GM21526 (cell line): ENCODE measurements at regions not wholly inside any gene's neighbourhood (a gene's known extent, or its start where the extent isn't known, plus 50 kb on each side); places are given as distances from the start of the nearest gene placed in this dataset.

ENCODE experiments used
- ATAC-seq: cut with Tn5 transposase; IDR thresholded peaks from one replicate; pipeline ENCODE4 v1.9.1; 2021; ENCODE audit warnings: moderate library complexity; ENCODE audit not compliant: unreplicated experiment, low FRiP score

DNA sequence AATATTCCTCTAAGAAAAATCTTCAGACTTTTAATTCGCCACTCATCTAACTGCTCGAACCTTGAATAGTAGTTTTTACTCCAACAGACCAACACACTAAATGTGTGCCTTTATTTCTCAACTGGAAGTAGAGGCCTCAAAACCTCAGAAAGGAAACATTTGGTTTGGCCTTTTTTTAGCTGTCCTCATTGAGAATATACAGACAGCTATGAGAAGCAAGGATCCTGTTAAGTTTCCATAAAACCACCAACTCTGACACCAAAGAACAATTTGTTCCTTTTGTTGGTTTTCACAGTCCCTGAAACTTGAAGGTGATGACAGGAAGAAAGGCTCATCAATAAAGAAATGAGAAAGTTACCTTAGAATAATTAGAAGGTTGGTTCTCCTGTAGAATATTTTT is 199.2 kb upstream of the MEOX2 start:
- no peak for ATAC-seq

DNA sequence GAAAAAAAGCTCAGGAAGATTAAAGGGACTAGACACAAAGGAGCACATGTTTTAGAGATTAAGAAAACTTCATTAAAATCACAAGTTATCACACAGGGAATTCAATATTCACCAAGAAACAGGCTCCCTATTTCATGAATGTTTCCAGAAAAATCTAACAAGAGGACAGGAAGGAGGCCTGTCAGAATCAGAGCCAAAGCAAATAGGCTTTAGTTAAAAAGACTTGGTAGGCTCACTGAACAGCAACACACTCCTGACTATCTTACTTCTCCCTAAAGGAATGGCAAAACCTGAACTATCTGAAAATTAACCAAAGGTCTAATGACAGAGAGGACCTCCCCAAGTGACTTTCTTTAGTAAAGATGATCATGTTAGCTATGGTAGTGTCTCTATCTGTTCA is 188.3 kb upstream of the MEOX2 start:
- no peak for ATAC-seq

DNA sequence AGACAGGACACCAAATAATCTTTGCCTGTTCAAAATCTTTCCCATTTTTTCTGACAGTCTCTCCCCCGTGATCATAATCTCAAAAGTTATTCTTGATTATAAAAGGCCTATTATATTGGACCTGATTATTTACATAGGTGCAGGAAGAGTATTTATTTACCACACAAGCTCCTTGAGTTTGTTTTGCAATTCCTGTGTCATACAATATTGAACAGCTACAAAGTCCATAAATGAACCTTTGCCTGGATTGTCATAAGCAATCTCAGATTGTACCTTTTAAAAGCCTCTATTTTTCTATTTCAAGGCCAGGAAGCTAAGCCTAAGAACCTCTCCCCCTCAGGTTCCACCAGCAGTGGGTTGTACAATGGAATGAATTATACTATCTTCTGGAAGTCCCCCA is 183.9 kb upstream of the MEOX2 start:
- no peak for ATAC-seq

DNA sequence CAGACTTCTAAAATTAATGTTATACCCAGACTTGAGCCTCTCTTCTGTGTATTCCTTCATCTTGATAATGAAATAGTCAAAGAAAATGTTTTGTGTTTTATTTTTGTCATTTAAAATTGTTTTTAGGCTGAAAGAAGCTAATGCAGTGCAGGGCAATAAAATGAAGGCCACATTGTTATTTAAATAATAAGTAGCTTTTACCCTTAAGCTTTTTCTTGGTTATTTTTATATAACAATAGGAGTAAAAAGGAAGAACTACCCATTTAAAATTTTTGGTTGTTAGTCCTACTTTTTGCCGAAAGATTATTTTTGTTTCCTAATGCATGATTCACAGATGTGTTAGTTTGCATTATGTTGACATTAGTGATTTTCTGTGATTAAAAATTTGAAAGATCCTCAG is 181.0 kb upstream of the MEOX2 start:
- no peak for ATAC-seq

DNA sequence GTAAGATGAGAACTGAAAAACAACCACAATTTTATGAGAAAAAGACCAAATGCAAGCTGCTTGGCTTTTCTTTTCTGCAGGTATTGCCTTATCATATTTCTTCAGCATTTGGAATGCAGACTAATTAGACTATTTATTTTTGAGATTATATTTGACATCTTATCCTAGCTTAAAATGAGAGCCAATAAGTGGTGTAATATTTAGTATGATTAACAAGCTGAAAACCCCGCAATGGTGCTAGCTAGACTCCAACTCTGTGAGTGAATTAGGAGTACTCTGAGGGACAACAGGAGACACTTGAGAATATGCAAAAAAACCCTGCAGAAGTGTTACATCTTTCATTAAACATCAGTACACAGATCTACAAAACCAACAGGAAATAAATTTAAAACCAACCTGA is 180.3 kb upstream of the MEOX2 start:
- ATAC-seq, result no peak

DNA sequence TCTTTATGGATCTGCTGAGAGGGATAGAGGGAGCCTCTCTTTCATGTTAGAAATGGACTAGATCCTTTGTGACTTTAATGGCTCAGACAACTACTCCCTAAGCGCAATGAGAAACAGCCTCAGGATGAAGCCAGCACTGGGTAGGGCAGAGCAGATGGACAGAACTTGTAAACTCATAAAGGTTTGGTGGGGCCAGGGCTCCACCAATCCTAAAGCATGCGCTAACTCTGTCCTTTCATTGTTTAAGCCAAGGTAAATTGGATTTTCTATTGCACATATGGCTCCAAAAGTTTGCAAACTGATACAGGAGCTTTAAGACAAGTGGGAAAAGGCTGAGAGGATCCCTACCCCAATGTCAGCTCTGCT is 178.1 kb upstream of the MEOX2 start:
- no peak for ATAC-seq

DNA sequence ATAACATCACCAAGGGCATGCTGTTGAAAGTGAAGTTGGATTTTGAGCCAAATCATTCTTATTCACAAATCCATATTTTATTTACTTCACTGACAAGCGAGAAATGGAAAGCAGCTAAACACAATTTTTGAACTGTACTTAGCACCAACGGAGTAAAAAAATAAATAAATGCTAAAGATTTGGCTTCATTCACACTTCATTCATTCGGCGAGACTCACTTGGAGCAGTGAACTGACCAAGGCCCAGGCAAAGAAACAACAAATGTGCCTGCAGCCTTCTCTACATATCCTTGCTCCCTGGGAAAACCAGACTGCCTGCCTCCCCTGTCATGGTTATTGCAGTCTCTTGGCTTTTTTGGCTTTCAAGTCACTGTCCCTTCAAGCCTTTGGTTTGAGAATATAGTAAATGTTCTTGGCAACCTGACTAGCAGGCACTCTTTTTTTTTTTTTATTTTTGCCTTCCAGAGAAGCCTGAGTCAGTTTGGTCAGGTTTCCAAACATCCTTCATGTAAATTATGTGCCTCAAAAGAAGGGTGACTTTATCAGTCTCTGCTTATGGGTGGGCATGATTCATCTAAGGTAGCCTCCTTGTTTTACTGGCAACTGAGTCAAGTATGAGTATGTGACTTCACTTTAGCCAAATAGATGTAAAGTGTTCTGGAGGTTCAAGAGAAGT is 177.6 kb upstream of the MEOX2 start:
- no peak for ATAC-seq

DNA sequence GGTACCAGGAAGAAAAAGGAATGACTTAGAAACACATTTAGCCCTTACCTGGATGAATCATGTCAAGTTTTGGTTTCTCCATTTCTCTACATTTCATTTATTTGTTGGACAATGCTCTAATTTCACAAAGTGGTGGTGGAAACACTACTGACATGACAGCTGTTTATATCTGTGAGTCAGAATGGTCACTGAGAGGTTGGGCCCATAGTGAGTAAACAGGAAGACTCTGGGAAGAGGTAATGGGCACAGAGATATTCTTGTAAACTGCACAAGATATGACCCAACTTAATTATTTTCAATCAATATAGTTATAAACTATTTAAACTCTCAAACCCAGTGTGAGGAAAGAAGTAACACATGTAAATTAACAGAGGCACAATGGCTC is 176.3 kb upstream of the MEOX2 start:
- no peak for ATAC-seq

DNA sequence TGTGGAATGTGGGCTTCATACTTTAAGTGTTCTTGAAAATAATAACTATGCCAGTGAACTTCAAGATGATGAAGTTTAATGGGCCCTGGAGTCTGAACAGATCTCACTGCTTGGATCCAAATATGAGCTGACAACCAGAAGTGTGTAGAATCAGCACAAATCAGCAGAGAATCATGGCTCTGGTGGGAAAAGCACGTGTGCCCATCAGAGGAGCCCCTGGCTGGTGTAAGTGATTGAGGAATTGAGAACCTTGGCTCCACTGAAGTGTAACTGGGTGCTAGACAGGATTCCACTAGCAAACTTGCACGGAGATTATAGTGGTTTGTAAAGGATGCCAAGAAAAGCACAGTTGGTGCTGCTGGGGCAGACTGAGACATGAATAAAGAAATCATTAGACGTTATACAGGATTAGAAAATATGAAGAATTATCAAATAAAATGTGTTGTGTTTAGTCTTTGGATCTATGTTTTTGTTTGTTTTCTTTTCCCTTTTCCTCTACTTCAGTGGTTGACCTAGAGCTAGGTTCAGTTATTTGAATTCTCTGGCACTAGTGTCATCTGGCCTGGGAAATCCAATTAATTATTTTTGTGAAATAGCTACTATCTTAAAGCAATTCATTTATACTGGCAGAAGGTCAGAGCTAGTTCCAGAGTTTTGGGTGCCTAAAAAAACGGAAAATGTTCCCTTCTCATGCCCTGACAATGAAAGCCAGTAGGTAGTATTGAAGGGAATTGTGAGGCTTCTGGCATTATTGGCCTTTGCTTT is 175.7 kb upstream of the MEOX2 start:
- no peak for ATAC-seq

DNA sequence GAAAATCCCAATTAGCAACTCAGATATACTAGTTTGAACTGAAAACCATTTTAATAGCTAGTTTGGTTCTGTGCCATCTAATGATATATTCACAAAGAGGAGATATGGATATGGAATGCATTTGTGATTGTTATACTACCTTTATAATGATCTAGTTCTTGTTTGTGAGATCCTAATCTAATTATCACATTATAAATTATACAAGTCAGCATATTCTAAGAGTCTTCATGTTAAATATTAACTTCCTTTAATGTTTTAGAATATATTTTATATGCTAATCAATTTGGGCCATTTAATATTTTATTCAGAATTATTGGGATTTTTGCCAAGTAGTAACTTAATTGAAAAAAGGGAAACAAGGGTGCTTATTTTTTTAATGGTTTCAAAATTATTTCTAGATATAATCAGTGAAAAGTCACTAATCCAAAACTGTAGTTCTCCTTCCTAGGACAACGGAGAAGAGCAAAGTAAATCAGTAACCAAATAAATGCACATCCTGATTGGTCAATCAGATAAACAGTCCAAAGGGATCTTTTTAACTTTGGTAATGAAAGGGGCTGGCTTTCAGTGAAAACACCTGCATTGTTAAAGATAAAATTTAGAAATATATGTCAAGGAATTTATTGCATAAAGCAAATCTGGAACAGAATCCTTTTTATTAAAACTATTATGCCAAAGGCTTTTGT is 173.9 kb upstream of the MEOX2 start:
- ATAC-seq, result no peak

DNA sequence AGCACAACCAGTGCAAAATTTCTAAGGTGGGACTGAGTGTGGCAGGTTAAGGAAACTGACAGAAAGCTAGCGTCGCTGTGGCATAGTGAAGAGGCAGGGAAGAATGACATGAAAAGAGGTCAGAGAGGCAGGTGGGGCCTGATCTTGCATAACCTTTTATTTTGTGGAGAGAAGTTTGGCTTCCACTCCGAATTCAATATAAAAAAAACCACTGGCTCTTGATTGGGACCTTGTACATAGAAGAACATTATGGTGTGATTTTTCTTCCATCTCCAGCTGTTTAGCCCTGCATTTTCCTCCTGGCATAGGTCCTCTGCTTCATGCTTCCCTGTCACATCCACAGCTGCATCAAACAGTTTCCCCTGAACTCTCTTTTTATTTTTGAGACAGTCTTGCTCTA is 170.5 kb upstream of the MEOX2 start:
- ATAC-seq, result no peak

DNA sequence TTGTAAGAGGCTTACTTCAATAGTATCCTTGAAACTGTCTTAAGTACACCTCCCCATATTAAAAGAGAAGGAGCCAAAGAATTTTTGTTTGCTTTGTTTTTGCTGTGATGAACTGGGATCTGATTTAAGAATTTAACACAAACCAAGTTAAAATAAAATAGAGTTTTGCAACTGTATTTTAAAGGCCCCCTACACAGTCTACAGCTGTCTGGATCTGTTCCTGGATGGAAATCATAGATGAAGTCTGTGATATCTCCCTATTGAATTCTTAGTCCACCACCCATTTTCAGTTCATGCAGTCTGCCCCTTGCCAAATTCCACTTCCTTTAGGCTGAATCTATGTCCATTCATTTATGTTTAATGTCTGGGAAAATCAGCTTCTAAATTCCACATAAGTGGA is 169.8 kb upstream of the MEOX2 start:
- no peak for ATAC-seq

DNA sequence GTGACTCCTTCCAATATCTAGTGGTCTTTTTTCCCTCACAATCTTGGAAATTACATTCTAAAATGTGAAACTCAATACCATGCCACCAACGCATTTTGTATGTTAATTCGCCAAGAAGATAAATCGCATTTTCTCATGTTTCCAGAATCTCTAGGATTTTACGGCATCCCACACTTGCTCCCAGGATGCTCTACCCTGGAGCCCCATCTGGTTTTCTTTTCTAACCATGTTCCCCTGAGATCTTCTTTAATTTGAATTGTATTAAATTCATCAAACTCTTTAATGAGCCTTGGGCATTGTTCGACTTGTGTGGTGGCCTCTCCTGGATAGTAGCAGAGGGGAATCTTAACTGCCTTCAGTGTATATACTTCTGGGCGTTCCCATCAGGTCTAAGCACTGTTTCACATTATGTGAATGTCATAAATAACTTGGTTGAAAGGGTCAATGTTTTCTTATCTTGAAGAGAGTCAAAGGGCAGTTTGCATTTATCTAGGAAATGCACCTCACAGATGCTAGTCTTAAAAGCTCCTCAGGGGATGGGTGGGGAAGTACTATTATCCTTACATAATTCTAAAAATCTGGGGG is 169.1 kb upstream of the MEOX2 start:
- ATAC-seq, result no peak

DNA sequence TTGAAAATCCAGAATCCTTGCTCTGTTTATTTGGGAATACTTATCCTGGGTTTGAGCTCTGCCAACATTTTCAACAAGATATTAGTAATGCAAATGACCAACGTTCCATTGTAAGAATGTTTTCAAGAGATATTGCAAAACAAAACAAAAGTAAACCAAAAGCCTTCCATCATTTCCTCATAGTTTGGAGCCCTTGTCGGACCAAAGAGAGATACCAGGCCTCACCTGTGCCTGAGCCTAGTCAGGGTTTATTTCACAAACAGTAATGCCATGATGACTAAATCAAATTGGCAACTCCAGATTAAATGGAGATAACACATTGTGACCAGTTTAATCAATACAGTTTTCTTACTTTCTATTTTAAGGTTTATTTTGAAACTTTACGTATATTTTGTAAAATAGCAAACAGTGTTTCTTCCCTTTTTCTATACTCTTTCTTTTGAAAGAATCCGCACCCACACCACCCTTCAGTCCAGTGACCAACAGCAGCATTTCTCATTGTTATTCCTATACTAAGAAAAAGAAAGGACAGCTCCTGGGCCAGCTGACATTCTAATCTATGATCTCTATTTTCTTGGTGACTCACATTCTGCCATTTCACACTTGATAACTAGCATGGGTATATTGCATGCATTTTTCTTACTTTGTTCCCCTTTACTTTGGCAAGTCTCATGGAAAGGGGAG is 168.5 kb upstream of the MEOX2 start:
- ATAC-seq, result no peak

DNA sequence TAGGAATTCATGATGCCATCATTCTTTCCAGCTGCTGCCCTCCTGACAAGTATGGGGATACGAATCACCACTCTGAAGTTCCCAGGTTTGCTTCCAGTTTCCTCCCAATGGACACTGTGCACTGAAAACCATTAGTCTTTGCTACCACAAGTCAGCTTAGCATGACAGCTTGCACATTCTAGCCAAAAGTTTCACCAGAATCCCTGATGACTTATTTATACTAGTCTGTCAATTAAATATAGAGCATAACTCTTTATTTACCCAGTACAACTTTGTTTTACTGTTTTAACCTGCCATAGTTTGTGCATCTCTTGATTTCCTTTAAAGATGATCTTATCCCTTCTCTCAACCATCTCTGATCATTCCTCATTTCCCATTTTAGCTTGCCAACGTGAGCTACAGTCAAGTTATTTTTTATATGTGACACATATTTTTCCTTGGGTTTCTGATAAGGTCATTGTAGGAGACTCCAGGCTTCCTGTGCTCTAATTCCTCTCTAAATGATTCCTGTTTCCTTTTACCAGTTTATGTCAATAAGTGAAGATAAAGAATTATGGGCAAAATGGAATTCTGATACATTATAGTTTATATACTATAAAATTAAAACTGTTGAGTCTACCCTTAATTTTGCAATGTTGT is 167.5 kb upstream of the MEOX2 start:
- ATAC-seq, result no peak

DNA sequence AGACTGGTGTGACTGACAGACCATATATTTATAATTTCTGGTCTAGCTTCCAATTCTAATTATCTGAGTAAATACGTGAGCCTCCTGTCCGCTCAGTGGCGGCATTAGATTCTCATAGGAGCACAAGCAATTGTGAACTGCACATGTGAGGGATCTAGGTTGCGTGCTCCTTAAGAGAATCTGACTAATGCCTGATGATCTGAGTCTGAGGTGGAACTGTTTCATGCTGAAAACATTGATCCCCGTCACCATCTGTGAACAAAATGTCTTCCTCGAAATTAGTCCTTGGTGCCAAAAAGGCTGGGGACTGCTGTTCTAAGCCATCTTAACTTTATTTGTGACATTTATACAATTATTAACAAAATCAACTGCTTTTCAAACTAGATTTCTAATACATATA is 164.7 kb upstream of the MEOX2 start:
- no peak for ATAC-seq

DNA sequence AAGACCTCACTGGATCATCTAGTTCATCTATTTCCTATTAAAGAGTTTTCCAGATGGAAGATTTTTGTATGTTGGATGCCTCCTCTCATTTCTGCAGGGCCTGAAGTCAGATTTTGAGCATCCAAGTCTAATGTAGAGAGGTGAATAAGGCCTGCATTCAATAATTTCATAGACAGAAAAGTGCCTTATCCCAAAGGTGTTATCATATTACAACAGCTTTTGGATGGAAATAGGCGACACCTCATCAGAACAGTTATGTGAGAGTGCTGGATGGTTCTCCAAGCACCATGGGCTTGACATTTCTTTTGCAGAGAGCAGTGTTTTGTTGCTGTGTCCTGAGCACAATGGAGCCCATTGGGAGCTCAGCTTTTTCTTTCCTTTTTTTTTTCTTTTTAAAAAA is 162.4 kb upstream of the MEOX2 start:
- ATAC-seq, result no peak

DNA sequence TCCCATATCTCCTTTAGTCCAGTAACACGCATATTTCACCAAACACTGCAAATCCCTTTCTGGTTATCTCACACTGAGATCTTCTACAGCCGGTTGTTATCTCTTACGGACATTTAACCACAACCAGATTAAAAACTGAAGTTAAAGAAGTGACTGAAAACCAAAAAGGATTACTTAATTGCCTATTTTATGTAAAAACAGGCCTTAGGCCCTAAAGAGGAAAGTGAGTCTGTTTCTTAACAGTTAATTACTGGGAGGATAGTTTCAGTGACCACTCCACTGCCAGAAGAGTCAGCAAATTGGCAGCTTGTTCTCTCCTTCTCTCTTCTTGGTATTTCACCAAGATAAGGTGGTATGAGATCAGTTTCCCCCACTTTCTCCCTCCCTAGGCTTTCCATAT is 161.9 kb upstream of the MEOX2 start:
- ATAC-seq, result no peak

DNA sequence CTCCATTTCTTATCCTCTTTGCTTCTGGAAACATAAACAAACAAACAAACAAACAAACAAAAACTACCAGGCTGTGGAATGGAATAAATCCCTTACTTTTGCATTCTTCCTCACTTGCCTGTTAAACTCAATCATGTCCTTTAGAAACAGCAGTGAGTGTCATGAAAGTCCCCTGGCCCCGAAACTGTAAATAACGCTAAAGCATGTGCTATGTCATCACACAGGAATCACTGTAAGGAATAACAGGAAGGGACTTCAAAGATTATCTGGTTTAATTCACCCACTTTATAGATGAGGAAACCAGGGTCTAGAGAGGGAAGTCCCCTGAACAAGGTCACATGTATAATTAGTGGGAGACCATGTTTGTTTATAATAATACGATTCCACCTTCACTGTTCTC is 159.4 kb upstream of the MEOX2 start:
- no peak for ATAC-seq

DNA sequence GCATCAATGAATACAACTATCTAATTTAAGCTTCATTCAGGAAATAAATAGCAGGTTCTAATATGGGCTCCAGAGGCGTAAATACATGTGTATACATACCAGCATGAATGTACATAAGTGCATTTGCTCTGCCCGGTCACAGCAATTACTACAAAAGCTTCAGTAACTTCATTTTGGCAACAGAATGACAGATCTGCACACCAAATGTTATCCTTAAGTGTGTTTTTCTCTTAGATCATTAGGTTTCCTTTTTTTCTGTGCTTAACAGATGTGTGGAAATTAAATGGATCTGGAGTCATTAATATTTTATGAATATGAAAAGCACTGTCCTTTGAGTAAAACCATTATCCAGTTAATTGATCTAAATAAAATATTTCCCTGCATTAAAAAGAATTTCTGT is 159.0 kb upstream of the MEOX2 start:
- no peak for ATAC-seq
